GM19043 (cell line): ENCODE measurements at regions not wholly inside any gene's neighbourhood (a gene's known extent, or its start where the extent isn't known, plus 50 kb on each side); places are given as distances from the start of the nearest gene placed in this dataset.
"Not testable (repeated sequence)": the region's sequence is repeated elsewhere in the genome, so short reads cannot be mapped to it uniquely, and the experiment has no call there.

Experiments
- ATAC-seq: cut with Tn5 transposase; IDR thresholded peaks from one replicate; pipeline ENCODE4 v1.9.1; 2021; ENCODE audit warnings: low read depth; ENCODE audit not compliant: unreplicated experiment

GRCh38 chr2:19109518-19109917 lies 248.9 kb downstream of the OSR1 start:
- no peak for ATAC-seq

DNA sequence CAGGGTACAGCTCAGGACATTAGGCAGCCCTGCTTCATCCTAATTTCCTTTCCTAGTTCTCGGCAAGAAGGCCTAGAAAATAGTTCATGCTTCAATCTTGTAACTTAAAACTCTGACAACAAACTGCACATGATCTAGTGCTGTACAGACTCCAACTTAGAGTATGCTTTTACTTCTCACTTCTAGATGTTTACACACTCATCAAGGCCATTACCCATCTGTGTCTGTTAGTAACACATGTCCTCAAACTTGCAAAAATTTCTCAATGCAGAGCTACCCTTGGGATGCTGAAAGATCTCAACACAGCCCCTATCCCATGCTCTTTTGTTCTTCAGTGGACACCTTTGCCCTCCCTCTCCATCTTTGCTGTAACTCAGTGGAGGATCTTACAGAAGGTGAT lies 252.0 kb downstream of the OSR1 start:
- ATAC-seq = no peak

DNA sequence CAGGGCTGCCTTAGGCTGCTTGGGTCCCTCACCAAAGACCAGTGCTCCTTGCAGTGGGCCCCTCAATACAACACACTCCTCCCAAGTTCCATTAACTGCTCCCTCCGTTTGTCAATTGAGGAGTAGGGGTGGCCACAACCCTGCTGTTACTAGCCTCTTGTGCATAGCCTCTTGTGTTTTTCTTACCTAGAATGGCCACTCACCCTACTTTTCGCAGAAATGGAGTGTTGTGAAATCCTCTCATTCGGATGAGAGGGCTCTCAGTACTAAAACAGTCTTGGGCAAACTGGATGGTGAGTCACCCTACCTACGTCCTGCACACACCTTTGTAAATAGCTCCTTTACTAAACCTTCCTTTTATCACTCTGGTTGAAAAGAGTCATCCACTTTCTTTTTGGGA lies 253.9 kb downstream of the OSR1 start:
- ATAC-seq = no peak

- ATAC-seq = no peak
Measured at GRCh38 chr2:19102696-19103423, 255.6 kb downstream of the OSR1 start.

DNA sequence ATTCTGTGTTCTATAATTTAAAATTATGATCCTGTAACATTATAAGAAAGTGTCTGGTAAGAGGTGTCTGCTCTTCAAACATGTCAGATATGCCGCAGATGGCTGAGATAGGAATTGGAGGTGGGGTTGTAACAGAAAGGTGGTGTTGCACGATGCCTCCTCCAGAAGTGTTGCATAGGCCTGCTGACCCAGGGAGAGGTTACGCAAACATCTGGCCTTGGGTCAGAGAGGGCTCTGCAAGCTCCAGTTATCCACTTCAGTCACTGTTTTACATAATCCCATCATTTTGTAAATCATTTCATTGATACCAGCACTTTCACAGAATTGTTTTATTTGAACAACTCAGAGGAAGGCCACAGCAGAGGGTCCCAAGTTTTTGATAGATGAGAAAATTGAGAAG lies 256.5 kb downstream of the OSR1 start:
- ATAC-seq = no peak

GRCh38 chr2:19100570-19100969 lies 257.9 kb downstream of the OSR1 start:
- no peak for ATAC-seq

- no peak for ATAC-seq
Measured at GRCh38 chr2:19099181-19099580, 259.2 kb downstream of the OSR1 start.

DNA sequence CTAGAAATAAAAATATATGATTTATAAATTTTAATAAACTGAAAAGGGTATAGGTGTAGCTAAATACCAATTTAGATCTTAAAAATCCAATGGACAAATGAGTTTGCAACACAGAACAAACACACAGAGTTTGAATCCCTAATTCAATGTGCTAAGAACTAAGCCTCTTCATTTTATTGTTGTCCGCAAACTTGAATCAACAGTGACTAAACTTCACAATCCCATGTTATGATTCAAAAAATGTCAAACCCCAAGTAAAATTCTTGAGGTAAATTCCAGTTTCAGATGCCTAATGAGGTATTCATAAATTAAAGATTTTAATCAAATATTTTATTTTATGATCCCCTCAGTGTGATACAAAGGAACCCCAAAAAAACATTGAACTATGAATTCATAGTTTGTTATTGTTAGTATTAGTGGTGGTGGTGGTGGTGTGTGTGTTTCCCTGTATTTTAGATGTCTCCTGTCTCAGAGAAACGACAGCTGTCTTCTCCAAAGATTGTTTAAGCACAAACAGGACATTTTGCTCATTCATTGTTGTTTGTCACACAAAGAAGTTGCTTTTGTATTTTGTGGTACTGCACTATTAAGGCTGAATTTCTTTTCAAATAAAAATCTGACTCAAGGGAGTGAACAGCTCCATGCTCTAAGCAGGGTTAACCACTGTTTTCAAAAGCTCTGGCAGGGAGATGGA lies 259.8 kb downstream of the OSR1 start:
- ATAC-seq = no peak

DNA sequence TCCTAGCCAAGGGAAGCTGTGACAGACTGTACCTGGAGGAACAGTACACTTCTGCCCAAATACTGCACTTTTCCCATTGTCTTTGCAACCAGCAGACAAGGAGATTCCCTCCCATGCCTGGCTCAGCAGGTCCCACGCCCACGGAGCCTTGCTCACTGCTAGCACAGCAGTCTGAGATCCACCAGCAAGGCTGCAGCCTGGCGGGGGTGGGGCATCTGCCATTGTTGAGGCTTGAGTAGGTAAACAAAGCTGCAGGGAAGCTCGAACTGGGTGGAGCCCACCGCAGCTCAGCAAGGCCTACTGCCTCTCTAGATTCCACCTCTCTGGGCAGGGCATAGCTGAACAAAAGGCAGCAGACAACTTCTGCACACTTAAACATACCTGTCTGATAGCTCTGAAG lies 268.9 kb downstream of the OSR1 start:
- ATAC-seq = not testable (repeated sequence)

- ATAC-seq = no peak
Measured at GRCh38 chr2:19086231-19086651, 272.2 kb downstream of the OSR1 start.

DNA sequence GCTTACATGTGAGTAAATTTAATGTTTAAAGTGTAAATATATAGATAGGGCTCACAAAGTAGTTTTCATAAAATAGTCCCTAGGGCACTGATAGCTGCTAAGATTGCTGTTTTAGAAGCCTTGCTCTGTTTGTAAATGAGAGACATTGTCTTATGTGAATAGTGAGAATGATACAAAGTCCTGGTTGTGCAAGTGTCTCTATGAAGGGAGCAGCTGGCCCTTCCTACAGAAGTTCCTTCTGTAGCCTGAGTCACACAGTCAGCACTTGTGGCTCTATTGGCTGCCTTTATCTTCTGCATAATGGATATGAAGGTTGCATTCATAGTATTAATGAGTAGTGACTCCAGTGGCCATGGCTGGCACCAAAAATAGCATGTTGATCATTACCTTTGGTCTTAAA lies 279.7 kb downstream of the OSR1 start:
- ATAC-seq = no peak

- no peak for ATAC-seq
Measured at GRCh38 chr2:19073522-19073921, 284.9 kb downstream of the OSR1 start.

GRCh38 chr2:19072161-19072560 lies 286.3 kb downstream of the OSR1 start:
- ATAC-seq = no peak

GRCh38 chr2:19070886-19071285 lies 287.5 kb downstream of the OSR1 start:
- ATAC-seq = no peak

- no peak for ATAC-seq
Measured at GRCh38 chr2:19068206-19068605, 290.2 kb downstream of the OSR1 start.

DNA sequence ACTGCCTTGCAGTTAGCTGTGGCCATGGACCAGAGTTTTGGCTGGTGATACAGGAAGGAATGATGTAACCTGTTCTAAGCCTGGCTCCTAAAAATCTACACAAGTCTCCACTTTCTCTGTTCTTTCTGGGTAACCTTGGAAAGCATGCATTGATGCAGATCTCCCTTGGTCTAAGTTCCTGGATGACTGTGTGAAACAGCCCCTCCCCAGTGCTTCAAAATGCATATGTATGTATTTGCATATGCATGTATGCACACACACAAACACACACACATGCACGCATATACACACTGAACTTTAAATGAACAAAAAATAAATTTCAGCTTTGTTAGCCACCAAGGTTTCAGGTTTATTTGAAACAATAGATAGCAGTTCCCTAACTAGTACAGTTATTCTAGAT lies 296.1 kb downstream of the OSR1 start:
- ATAC-seq = no peak

DNA sequence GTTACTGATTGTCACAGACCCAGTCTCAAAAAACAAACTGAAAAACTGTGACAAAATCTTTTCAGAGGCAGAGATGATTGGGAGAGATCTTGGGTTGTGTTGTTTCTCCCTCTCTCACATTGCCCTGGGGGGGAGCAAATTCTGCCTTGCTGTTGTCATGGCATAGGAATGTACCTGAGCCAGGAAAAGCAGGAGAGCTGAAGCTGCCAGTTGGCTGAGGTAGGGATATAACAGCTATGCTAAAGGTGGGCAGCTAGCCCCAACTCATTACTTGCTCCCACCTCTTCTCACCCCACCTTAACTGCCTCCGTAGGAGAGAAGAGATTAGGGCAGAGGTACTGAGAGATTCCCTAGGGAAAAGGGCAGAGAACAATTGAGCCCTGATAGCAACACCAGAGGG lies 299.3 kb downstream of the OSR1 start:
- ATAC-seq = no peak

DNA sequence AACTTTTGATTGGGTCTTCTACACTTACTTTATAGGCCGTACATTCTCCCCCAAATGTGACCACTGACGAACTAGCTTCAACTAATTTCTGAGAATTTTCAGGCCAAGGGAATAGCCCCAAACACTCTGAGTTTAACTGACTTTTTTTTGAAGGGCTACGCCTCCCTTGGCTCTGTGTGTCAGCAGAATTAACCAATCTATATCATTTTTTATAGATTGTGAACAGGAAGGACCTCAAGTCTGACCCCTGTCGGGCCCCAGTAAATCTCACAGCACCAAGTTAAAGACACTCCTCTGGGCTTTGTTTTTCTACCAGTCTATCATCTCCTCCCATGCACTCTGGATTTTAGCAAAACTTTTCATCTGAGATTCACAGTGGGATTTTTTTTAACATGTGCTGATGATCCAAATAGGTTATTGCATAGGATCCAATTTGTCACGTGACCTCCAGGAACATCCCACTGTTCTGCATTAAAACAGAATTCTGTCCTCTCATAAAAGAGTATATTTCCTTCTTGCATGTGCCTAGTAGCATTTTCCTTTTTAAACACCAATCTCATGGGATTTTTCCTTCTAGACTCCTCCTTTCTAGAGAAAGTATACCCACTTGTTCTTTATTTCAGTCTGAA lies 307.1 kb downstream of the OSR1 start:
- no peak for ATAC-seq

DNA sequence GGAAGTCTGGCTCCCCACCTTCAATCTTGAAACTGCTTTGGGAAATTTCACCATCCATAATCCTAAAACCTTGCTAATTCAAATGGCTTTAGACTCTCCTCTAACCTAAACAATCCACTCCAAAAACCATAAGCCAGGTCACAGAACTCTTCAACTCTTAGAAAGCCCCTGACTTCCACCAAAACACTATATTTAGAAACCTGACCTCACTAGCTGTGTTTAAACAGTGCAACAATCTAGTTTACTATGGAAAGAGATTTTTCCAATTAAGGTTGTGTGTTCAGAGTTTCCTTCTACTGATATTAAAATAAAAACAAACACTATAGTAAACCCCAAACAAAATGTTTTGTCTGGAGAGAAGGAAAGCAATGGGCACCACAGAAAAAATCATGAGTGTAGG lies 308.1 kb downstream of the OSR1 start:
- ATAC-seq = no peak

- ATAC-seq = no peak
Measured at GRCh38 chr2:19048593-19049266, 309.7 kb downstream of the OSR1 start.
